ENCODE measurements at regions not wholly inside any gene's neighbourhood (a gene's known extent, or its start where the extent isn't known, plus 50 kb on each side); places are given as distances from the start of the nearest gene placed in this dataset.

GRCh38 chr15:93238641-93239040 lies 149.6 kb upstream of the RGMA start:
- Mint-ChIP-seq H3K9me3 (no peaks in the 10 kb centered on the region), H3K27me3 (ENCODE audit: insufficient read depth) (peaks cover 8% of the 10 kb centered on the region), H3K27ac (no peak overlapping the region), H3K36me3 (ENCODE audit: low read depth) (no peaks in the 10 kb centered on the region), H3K4me1 (ENCODE audit: low read depth) (peaks cover 14% of the 10 kb centered on the region), H3K4me3 (no peak overlapping the region)
- DNase-seq (ENCODE audit: low spot score) = no peak
- intact Hi-C loops (cut with micrococcal nuclease) = no loop called here

- Mint-ChIP-seq H3K9me3 (no peaks in the 10 kb centered on the region), H3K36me3 (ENCODE audit: low read depth) (no peaks in the 10 kb centered on the region), H3K27me3 (ENCODE audit: insufficient read depth) (peaks cover 12% of the 10 kb centered on the region), H3K4me3 (peak overlapping the region; percentile 68), H3K4me1 (ENCODE audit: low read depth) (peaks cover 21% of the 10 kb centered on the region), H3K27ac (no peak overlapping the region)
- intact Hi-C loops (cut with micrococcal nuclease) = no loop called here
- DNase-seq (ENCODE audit: low spot score) = no peak
Observed at GRCh38 chr15:93235926-93236780, 147.1 kb upstream of the RGMA start.

GRCh38 chr15:93235269-93235668 lies 146.3 kb upstream of the RGMA start:
- H3K36me3 Mint-ChIP-seq (ENCODE audit: low read depth) = no peaks in the 10 kb centered on the region
- no peak for DNase-seq (ENCODE audit: low spot score)
- H3K4me3 Mint-ChIP-seq = no peak overlapping the region
- peaks cover 23% of the 10 kb centered on the region for H3K4me1 Mint-ChIP-seq (ENCODE audit: low read depth)
- H3K27ac Mint-ChIP-seq = no peak overlapping the region
- peaks cover 20% of the 10 kb centered on the region for H3K27me3 Mint-ChIP-seq (ENCODE audit: insufficient read depth)
- intact Hi-C loops (cut with micrococcal nuclease) = no loop called here
- H3K9me3 Mint-ChIP-seq = no peaks in the 10 kb centered on the region

- DNase-seq (ENCODE audit: low spot score) = no peak
- no peaks in the 10 kb centered on the region for H3K36me3 Mint-ChIP-seq (ENCODE audit: low read depth)
- no peak overlapping the region for H3K4me3 Mint-ChIP-seq
- H3K27me3 Mint-ChIP-seq (ENCODE audit: insufficient read depth) = peaks cover 27% of the 10 kb centered on the region
- peaks cover 23% of the 10 kb centered on the region for H3K4me1 Mint-ChIP-seq (ENCODE audit: low read depth)
- no peak overlapping the region for H3K27ac Mint-ChIP-seq
- no peaks in the 10 kb centered on the region for H3K9me3 Mint-ChIP-seq
- intact Hi-C loops (cut with micrococcal nuclease) = no loop called here
Observed at GRCh38 chr15:93233710-93234109, 144.7 kb upstream of the RGMA start.

- Mint-ChIP-seq H3K27ac (no peak overlapping the region), H3K36me3 (ENCODE audit: low read depth) (no peaks in the 10 kb centered on the region), H3K9me3 (no peaks in the 10 kb centered on the region), H3K4me3 (no peak overlapping the region), H3K27me3 (ENCODE audit: insufficient read depth) (peaks cover 29% of the 10 kb centered on the region), H3K4me1 (ENCODE audit: low read depth) (peaks cover 23% of the 10 kb centered on the region)
- intact Hi-C loops (cut with micrococcal nuclease) = no loop called here
- DNase-seq (ENCODE audit: low spot score) = no peak
Observed at GRCh38 chr15:93232845-93233244, 143.8 kb upstream of the RGMA start.

- peaks cover 23% of the 10 kb centered on the region for H3K4me1 Mint-ChIP-seq (ENCODE audit: low read depth)
- intact Hi-C loops (cut with micrococcal nuclease) = no loop called here
- no peak overlapping the region for H3K4me3 Mint-ChIP-seq
- no peaks in the 10 kb centered on the region for H3K36me3 Mint-ChIP-seq (ENCODE audit: low read depth)
- DNase-seq (ENCODE audit: low spot score) = no peak
- peaks cover 29% of the 10 kb centered on the region for H3K27me3 Mint-ChIP-seq (ENCODE audit: insufficient read depth)
- no peaks in the 10 kb centered on the region for H3K9me3 Mint-ChIP-seq
- no peak overlapping the region for H3K27ac Mint-ChIP-seq
Observed at GRCh38 chr15:93231994-93232393, 143.0 kb upstream of the RGMA start.

GRCh38 chr15:93231261-93231925 lies 142.4 kb upstream of the RGMA start:
- no peaks in the 10 kb centered on the region for H3K36me3 Mint-ChIP-seq (ENCODE audit: low read depth)
- H3K9me3 Mint-ChIP-seq = no peaks in the 10 kb centered on the region
- H3K4me1 Mint-ChIP-seq (ENCODE audit: low read depth) = peaks cover 18% of the 10 kb centered on the region
- no peak overlapping the region for H3K27ac Mint-ChIP-seq
- DNase-seq (ENCODE audit: low spot score) = no peak
- peaks cover 30% of the 10 kb centered on the region for H3K27me3 Mint-ChIP-seq (ENCODE audit: insufficient read depth)
- H3K4me3 Mint-ChIP-seq = no peak overlapping the region
- intact Hi-C loops (cut with micrococcal nuclease) = no loop called here

GRCh38 chr15:93228546-93228945 lies 139.5 kb upstream of the RGMA start:
- intact Hi-C loops (cut with micrococcal nuclease) = no loop called here
- H3K27me3 Mint-ChIP-seq (ENCODE audit: insufficient read depth) = peaks cover 31% of the 10 kb centered on the region
- no peak overlapping the region for H3K27ac Mint-ChIP-seq
- H3K4me1 Mint-ChIP-seq (ENCODE audit: low read depth) = peaks cover 8% of the 10 kb centered on the region
- H3K36me3 Mint-ChIP-seq (ENCODE audit: low read depth) = no peaks in the 10 kb centered on the region
- no peak for DNase-seq (ENCODE audit: low spot score)
- no peak overlapping the region for H3K4me3 Mint-ChIP-seq
- no peaks in the 10 kb centered on the region for H3K9me3 Mint-ChIP-seq

GRCh38 chr15:93223803-93224202 lies 134.8 kb upstream of the RGMA start:
- intact Hi-C loops (cut with micrococcal nuclease) = no loop called here
- peaks cover 6% of the 10 kb centered on the region for H3K4me1 Mint-ChIP-seq (ENCODE audit: low read depth)
- H3K9me3 Mint-ChIP-seq = no peaks in the 10 kb centered on the region
- no peak overlapping the region for H3K4me3 Mint-ChIP-seq
- DNase-seq (ENCODE audit: low spot score) = no peak
- no peak overlapping the region for H3K27ac Mint-ChIP-seq
- peaks cover 20% of the 10 kb centered on the region for H3K27me3 Mint-ChIP-seq (ENCODE audit: insufficient read depth)
- no peaks in the 10 kb centered on the region for H3K36me3 Mint-ChIP-seq (ENCODE audit: low read depth)

GRCh38 chr15:93221759-93222158 lies 132.7 kb upstream of the RGMA start:
- DNase-seq (ENCODE audit: low spot score) = no peak
- no peaks in the 10 kb centered on the region for H3K36me3 Mint-ChIP-seq (ENCODE audit: low read depth)
- no peak overlapping the region for H3K27ac Mint-ChIP-seq
- H3K4me1 Mint-ChIP-seq (ENCODE audit: low read depth) = peaks cover 6% of the 10 kb centered on the region
- no peak overlapping the region for H3K4me3 Mint-ChIP-seq
- peaks cover 17% of the 10 kb centered on the region for H3K27me3 Mint-ChIP-seq (ENCODE audit: insufficient read depth)
- no peaks in the 10 kb centered on the region for H3K9me3 Mint-ChIP-seq
- intact Hi-C loops (cut with micrococcal nuclease) = no loop called here

GRCh38 chr15:93219859-93220420 lies 130.9 kb upstream of the RGMA start:
- H3K27ac Mint-ChIP-seq = no peak overlapping the region
- H3K9me3 Mint-ChIP-seq = no peaks in the 10 kb centered on the region
- intact Hi-C loops (cut with micrococcal nuclease) = no loop called here

GRCh38 chr15:93217343-93217742 lies 128.3 kb upstream of the RGMA start:
- intact Hi-C loops (cut with micrococcal nuclease) = no loop called here
- no peak for DNase-seq (ENCODE audit: low spot score)
- H3K27ac Mint-ChIP-seq = no peak overlapping the region
- no peaks in the 10 kb centered on the region for H3K36me3 Mint-ChIP-seq (ENCODE audit: low read depth)
- H3K9me3 Mint-ChIP-seq = no peaks in the 10 kb centered on the region
- H3K4me1 Mint-ChIP-seq (ENCODE audit: low read depth) = peaks cover 6% of the 10 kb centered on the region
- no peak overlapping the region for H3K4me3 Mint-ChIP-seq
- H3K27me3 Mint-ChIP-seq (ENCODE audit: insufficient read depth) = peaks cover 12% of the 10 kb centered on the region

More at GRCh38 chr15:93219859-93220420, 130.9 kb upstream of the RGMA start:
- peaks cover 16% of the 10 kb centered on the region for H3K27me3 Mint-ChIP-seq (ENCODE audit: insufficient read depth)
- no peaks in the 10 kb centered on the region for H3K36me3 Mint-ChIP-seq (ENCODE audit: low read depth)
- DNase-seq (ENCODE audit: low spot score) = no peak
- peaks cover 6% of the 10 kb centered on the region for H3K4me1 Mint-ChIP-seq (ENCODE audit: low read depth)
- H3K4me3 Mint-ChIP-seq = no peak overlapping the region

- Mint-ChIP-seq H3K9me3 (no peaks in the 10 kb centered on the region), H3K4me1 (ENCODE audit: low read depth) (no peaks in the 10 kb centered on the region)
Observed at GRCh38 chr15:93214106-93214505, 125.1 kb upstream of the RGMA start.

More at GRCh38 chr15:93214106-93214505, 125.1 kb upstream of the RGMA start:
- no peaks in the 10 kb centered on the region for H3K36me3 Mint-ChIP-seq (ENCODE audit: low read depth)
- H3K27me3 Mint-ChIP-seq (ENCODE audit: insufficient read depth) = peaks cover 4% of the 10 kb centered on the region
- intact Hi-C loops (cut with micrococcal nuclease) = no loop called here
- H3K4me3 Mint-ChIP-seq = no peak overlapping the region
- no peak overlapping the region for H3K27ac Mint-ChIP-seq
- no peak for DNase-seq (ENCODE audit: low spot score)

Data from activated T-helper 1 cell treated with anti-CD3 and anti-CD28 coated beads, Interleukin-12 subunit alpha, Interleukin-12 subunit beta, Interleukin-2, Interleukin-4 antibody, amounts not matched to agents 30 ng/mL and 10 ng/mL and 1 ng/mL, durations not matched to agents 14 hours and 24 hours and 36 hours (primary cell).